Ammon's horn (tissue), 1 donor: ENCODE measurements at regions not wholly inside any gene's neighbourhood (a gene's known extent, or its start where the extent isn't known, plus 50 kb on each side); places are given as distances from the start of the nearest gene placed in this dataset.

ENCODE experiments used
- DNase-seq: peaks from one replicate; pipeline ENCODE4 v3.0.0-alpha.2; 2016; ENCODE audit warnings: low spot score

DNA sequence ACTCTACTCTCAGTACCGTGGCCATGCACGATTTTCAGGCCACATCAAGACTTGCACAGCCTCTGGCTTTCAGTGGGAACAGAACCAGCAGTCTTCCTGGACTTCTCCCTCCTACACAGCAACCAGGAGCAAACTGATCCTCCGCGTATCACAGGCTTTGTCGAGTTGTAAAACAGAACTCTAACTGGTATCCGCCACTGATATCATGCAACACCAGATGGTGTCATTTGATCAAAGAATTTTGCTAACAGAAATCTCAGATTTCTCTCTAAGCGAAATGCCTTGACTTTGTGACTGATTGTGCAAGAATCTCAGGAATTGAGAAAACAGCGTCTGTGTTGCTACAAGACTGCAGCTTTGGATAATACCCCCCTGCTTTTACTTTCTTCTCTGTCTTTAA is 85.7 kb downstream of the COPS8 start:
- peak; percentile 28 for DNase-seq

DNA sequence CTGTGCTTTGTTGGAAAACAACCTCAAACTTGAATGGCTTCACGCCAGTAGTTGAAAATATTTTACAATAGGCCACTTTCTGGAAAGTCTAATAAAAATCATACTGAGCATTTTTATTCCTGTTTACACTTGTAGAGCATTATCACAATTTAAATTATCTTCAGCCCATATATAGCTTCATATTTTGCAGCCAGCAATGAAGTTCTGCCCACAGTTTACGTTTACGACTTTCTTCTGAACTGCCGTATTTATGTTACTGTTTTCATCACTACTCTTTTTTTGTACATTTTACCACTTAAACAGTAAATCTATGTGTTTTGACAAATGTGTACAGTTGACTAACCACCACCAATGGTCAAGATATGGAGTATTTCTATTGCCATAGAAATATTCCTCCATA is 86.2 kb downstream of the COPS8 start:
- no peak for DNase-seq

DNA sequence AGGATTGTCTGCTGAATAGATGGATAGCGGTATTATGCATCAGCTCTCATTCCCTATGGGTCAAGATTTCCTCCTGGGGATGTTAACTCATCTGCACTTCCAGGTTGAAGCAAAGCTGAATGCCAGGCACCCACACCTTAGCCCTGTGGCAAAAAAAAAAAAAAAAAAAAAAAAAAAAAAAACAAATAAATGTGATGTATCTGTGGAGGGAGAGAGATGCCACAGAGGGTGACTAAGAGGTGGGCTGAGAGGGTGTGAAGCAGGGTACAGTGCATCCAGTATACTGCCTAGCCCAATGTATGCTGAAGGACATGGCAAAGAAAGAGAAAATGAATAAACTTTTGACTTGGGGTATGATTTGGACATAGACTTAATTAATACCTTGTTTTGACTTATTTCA is 91.4 kb downstream of the COPS8 start:
- DNase-seq, result no peak

DNA sequence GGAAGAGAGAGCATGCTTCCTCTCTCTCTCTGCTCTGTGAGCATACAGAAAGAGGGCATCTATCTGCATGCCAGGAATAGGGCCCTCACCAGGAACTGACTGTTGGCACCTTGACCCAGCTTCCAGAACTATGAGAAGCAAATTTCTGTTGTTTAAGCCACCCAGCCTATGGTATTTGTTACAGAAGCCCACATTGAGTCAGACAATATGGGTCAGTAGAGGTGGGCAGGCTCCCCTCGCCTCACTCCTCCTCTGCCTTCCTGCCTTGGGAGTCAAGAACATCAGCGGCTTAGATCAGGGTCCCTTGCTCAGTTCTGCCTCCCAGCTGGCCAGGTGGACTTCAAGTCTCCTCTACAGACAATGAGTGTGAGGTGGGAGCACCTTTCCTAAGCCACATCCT is 92.3 kb downstream of the COPS8 start:
- no peak for DNase-seq

DNA sequence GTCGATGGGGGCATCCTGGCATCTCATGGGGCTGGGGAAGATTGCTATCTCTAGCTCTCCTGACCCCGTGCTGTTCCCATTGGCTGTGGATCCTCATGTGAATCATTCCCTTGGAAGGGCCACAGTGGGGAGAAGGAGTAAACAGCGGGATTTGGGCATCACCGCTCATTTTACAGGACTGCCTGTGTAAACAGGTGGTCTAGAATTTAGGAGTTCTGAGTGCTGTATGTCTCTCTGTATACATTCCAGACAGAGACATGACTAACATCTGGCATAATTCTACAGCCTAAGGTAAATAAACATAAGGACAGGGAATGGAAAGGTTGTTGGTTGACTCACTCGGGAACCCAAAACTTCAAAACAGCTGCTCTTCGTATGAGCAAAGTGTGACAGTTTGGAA is 92.7 kb downstream of the COPS8 start:
- no peak for DNase-seq

DNA sequence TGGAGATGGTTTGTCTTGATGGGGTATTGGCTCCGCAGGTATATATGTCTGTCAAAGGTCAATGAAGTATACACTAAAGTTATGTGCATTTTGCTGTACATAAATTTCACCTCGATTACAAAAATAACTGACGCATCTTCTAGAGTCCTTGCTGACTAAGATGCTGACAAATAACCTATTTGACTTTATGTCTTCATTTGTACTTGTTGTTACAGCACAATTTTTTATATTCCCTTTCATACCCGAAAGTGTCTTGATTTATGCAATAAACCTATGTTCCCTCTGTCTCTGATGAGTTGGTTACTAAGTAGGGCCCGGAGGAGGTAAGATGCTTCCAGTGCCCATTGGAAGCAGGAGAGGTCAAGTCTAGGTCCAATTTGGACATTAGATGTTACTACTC is 93.5 kb downstream of the COPS8 start:
- no peak for DNase-seq

DNA sequence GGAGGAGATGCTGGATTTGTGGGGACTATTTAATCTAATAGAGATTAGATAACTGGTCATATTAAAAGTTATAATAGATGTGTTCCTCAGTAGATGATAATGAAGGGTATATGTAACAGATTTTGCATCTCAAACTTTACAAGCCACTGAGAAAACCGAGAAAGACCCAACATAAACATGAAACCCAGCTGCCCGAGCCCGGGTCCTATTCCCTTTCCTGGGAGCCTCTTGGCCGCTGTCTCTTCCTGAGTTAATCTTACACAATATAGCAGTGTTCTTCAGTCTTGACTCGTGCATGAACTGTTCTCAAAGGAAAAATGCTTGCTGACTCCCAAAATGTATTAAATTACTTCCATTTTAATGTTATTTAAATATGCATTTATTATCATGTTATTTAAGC is 94.5 kb downstream of the COPS8 start:
- no peak for DNase-seq

DNA sequence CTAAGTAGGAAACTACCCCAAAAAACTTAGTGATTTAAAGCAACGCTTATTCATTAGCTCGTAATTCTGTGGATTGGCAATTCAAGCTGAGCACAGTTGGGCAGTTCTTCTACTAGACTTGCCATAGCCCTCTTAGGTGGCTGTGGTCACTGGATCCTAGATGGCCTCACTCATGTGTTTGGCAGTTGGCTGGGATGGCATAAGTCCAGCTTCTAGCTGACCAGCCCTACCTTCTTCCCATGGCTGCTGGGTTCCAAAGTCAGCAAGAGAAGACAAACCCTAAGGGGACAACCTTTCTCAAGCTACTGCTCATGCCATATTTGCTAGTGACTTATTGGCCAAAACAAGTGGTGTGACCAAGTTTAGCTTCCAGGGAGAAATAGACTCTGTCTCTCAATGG is 95.3 kb downstream of the COPS8 start:
- DNase-seq, result no peak

DNA sequence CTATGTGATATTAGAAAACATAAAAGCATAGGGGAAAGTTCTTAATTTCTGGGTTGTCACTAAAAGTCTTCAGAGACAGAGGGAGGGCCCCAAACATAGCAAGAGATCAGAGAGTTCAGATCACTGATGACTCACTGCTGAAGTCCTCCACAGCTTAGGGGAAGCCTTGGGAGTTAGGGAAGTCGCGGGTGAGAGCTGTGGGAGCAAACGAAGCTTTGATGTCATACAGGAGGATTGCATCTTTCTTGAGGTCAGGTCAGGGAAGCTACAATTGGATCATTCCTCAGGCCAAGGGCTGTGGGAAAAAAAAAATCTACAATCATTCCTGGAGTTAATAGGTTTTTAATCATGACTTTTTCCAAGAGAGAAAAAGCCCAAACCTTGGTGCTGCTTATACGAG is 96.2 kb downstream of the COPS8 start:
- DNase-seq, result no peak

DNA sequence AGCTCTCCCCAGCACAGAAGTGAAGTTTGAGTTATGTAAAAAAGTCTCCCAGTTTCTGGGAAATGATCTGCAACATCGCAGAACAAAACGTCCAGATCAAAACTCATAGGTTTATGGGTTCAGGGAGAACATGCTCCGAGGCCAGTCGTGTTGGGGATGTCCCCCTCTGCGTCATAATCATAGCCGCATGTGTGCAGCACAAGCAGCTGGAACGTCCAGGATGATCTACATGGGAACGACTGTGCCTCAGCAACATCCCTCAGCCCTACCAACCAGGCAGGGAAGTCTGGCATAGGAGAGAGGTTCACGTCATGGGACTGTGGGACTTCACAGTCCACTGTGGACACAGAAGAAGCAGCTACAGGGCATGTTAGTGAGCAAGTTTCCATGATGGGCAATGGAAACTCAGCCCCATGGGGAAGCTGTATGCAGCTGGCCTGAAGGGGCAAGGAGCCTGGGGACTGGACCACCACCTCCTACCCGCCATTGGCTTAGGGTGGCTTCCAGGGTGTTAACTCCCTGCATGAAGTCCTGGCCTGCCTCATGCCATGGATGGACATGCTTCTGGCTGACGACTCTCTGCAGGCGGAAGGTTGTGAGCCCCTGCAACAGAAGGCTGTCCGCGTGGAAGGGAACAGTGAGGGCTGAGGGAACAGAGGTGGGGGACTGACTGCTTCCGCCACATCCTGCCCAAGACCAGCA is 96.9 kb downstream of the COPS8 start:
- no peak for DNase-seq

DNA sequence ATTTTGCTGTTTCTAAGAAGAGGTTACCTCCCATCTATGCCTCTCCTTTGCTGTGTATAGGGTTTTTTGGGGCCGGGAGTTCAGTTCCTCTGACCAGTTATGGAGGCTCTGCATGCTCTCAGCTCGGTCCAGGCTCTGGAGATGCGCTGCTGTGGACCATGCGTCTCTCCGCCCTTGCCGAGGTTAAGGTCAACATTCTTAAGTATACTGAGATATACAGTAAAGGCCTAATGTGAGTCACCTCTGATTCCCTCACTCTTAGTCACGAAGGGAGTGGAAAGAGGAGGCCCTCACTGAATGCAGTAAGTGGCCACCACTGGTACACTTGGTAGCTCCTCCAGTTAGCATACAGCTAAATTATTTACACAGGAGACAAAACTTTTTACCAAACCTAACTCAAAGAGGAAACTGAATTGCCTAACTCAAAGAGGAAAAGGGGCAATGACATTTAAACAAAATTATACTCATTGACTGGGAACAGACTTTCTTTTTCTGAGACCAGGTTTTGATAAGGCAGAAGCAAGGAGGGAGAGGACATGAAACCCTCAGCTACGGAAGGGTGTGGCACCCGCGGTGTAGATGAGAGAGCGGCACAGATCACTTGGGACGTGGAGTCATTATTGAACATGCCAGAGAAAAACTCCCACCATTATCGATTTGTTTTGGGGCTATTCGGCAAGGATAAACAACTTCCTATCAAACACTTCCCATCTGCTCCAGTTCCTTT is 98.7 kb downstream of the COPS8 start:
- no peak for DNase-seq

DNA sequence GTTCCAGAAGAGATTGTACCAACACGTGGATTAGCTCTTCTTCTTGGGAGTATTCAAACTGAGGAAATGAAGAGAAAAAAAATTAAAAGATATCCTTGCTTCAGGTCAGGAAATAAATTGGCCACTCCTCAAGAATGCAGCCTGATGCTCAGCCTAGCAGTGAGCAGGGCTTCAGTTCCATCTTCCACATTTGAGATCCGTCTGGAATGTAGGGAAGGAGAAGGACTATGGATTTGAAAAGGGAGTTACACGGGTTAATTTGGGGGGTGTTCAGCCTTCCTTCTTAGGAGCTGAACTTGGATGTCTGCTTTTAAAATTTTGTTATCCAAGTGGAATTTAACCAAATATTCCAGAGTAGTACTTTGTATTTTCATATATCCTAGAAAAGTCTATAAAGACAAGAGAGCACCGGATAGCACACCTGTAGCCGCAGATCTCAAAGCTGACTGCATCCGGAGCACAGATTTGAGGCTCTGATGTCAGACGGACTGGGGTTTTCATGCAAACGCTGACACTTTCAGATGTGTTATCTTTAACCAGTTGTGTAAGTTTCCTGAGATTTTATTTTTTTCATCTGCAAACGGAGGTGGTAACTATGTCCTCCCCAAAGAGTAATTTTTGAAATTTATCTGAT is 99.3 kb downstream of the COPS8 start:
- no peak for DNase-seq

DNA sequence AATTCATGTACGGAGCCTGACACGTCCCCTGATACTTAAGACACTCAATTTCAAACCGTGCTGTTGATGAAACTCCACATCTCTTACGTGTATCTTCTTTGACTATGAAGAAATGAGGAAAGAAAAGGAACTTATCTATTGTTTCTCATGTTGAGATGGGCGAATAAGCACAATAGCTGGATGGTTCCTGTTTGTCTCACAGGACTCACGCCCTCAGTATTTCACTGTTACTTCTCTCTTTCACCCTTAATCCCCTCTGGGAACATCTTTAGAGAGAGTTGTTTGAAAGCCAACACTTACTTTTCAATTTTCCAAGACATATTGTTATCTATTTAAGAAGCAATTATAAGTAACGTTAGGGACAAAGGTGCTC is 99.8 kb downstream of the COPS8 start:
- DNase-seq, result no peak

DNA sequence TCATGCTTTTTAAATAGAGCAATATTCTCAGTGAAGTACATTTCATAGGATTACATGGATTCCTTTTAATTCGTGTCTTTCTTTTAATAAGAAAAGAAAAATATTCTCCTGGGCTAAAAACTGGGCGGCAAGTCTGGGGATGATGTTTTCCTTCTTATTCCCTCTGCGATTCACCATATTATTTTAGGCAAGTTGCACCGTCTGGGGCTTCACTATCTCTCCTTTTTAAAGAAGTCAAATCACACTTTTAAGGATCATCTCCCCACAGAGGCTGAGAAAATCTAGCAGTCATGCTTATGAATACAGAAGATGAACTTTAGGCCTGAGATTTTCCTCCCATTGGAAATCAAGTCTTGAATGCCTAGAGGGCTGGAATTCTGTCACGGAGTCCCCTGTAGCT is 104.1 kb downstream of the COPS8 start:
- no peak for DNase-seq

DNA sequence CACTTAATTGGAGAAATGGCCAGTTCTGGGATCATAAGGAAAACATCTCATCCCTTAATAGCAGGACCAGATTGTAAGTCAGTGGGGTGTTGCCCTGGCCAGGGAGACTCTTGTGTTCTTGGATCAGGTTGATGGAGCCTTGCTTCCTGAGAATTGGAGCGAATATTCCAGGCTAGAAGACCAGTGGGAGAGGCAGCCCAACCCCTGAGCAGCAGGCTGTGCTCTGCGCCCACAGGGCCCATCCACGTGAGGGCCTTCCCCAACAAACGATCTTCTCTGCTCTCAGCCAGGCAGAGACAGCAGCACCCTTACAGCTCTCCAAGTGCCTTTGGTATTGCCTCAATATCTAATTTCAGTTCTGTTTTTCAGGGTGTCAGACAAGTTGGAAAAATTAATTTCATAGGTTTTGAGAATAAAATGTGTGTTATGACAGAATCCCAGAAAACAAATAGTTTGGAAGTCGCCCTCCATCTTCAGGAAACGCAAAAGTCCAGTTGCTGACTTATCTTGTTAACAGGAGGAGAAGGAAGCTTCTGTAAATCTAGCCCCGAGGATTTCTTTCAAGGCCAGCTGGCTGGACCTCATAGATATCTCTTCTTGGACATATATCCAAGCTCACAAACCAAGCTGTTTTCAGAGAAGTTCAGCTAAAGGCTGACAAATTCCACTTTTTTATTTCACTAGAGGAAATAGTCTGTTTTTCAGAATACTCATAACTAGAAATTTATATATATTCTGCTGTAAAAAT is 105.5 kb downstream of the COPS8 start:
- DNase-seq, result no peak

DNA sequence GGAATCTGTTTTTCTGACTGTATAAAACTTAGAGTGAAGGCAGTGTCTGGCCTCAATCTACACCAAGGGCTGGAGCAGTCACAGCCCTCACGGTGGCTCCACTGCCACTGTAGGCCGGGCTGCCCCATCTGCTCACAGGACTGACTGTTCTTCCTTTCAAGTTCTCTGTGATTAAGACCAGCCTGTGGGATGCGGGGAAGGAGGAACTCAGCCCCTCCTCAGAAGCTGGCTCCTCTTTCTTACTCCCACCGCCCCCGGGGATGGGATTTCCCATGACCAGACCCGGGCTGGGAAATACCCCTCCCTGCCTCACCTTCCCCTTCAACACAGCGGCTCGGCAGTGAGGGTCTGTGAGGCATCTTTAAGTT is 106.0 kb downstream of the COPS8 start:
- DNase-seq, result no peak

DNA sequence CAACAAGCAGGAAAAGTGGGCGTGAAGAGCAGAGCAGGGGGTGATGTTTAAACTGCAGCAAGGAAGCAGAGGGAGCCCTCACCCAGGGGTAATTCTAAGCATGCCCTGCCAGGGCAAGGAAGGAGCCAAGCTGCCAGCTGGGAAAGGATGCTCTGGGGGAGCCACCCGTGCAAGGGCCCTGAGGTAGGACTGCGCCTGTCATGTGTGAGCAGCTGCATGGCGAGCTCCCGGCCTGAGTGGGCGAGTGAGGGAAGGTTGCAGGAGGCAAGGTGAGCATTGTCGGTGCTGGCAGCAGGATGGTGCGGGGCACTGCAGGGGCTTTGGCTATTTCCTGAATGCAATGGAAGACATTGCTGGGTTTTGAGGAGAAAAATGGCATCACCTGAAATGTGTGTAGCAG is 107.2 kb downstream of the COPS8 start:
- DNase-seq, result no peak

DNA sequence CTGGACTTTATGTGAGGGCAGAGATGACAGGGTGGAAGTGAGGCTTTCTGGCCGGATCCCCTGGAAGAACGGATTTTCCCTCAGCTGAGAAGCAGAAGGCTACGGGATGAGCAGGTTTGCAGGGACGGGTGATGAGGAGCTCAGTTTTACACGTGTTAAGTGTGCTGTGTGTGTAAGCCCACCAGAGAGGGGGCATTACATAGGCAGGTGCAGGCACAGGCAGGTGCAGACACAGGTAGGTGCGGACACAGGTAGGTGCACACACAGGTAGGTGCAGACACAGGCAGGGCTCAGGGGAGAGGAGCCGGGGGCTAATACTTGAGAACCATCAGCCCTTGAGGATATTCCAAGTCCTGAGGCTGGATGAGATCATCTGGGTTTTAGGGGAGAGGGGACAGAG is 107.7 kb downstream of the COPS8 start:
- DNase-seq, result no peak

DNA sequence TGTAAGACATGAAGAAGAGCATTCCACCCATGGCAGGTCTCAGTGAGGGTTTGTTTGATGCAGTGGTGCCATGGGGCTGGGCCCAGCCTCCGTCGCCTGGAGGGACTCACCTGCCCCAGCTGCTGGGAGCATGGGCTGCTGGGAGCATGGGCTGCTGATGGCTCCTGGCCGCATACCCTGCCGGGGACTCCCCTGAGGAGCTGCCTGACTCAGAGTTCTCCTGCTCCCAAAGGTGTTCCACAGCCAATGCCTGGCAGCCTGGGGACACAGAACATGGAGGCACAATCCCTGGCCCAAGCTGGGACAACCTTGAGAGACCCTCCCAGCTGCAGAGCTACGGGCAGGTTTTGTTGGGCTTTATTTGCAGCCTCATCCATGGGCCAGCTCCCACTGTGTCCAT is 108.4 kb downstream of the COPS8 start:
- no peak for DNase-seq

DNA sequence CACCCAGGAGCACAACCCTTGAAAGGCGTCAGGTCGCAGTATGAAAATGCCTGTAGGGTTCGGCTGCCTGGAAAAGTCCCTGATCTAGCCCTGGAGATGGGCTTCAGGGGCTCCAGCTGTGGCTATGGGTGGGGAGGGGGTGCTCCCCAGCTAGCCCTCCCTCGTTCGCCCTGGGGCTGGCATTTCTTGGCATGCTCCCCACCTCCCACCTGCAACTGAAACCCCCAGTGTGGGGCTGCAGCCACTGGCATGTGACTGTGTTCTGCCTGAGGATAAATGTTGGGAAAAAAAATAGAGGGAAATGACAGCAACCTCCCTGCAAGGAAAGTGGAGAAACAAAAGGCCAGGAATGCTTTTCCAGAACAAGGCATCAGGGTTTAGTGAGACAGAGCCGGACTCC is 109.2 kb downstream of the COPS8 start:
- no peak for DNase-seq

DNA sequence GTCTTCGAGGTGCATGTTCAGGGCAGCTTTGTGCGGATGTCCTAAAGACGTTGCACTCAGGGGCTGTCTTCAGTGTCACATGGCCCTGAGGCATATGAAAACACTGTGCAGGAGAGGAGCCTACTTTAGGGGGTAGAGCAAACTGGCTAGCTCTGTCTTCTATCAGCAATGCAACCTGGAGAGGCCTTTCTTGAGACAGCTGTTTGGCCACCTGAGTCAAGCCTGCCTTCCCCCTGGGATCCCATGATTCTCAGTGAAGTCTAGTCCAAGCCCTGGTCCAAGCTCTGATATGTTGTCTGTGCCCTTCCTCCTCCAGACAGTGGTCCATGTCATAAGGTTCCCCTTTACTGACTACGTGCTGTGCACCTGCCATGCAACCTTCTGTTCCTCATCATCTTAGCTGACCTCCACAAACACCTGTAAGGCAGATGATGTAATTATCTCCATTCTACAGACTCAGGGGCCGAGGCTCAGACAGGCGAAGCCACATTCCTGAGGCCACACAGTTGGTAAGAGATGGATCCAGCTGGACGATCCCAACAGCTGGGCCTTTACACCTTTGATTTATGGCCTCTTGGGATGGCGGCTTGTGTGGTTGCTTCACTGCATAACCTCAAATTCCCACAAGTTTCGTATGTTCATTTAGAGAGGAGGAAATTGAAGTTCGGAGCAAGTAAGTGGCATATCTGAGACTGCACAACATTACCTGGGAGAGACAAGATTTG is 109.9 kb downstream of the COPS8 start:
- DNase-seq, result no peak

DNA sequence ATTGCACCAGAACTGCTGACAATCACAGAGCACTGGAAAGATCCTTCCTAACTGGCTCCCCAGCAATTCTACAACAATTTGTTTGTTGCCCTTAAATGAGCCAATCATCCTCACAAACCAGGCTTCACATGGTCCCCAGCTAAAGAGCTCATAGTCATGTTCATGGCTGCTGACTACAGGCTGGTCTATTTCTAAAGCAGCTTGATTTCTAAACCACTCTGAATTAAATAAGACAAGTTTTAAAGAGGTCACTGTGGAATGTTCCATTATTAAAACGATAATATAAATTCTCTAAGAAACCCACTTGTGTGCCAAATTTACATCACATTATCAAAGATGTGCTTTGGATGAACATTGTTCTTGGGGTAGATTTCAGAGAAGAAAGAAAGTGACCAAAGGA is 110.7 kb downstream of the COPS8 start:
- no peak for DNase-seq
